CD4-positive, alpha-beta T cell treated with Interleukin-10 for 1 hour (primary cell): ENCODE measurements at regions not wholly inside any gene's neighbourhood (a gene's known extent, or its start where the extent isn't known, plus 50 kb on each side); places are given as distances from the start of the nearest gene placed in this dataset.
"Not testable (repeated sequence)": the region's sequence is repeated elsewhere in the genome, so short reads cannot be mapped to it uniquely, and the experiment has no call there.

ENCODE experiments used
- DNase-seq: peaks from one replicate; pipeline ENCODE4 v3.0.0-alpha.2; 2020

- no peak for DNase-seq
Observed at GRCh38 chr4:188754372-188755002, 615.2 kb downstream of the TRIML1 start.

GRCh38 chr4:188767496-188767895 is 628.3 kb downstream of the TRIML1 start:
- DNase-seq = no peak

- DNase-seq = no peak
Observed at GRCh38 chr4:188778905-188779304, 639.7 kb downstream of the TRIML1 start.

GRCh38 chr4:188779581-188779980 is 640.3 kb downstream of the TRIML1 start:
- DNase-seq = no peak

GRCh38 chr4:188780028-188780427 is 640.8 kb downstream of the TRIML1 start:
- no peak for DNase-seq

GRCh38 chr4:188780686-188781085 is 641.4 kb downstream of the TRIML1 start:
- no peak for DNase-seq

GRCh38 chr4:188781655-188782054 is 642.4 kb downstream of the TRIML1 start:
- no peak for DNase-seq

- DNase-seq = no peak
Observed at GRCh38 chr4:188783175-188783574, 643.9 kb downstream of the TRIML1 start.

- no peak for DNase-seq
Observed at GRCh38 chr4:188783606-188784160, 644.4 kb downstream of the TRIML1 start.

GRCh38 chr4:188796600-188796999 is 657.4 kb downstream of the TRIML1 start:
- not testable (repeated sequence) for DNase-seq

GRCh38 chr4:188797011-188797410 is 657.8 kb downstream of the TRIML1 start:
- DNase-seq = not testable (repeated sequence)

GRCh38 chr4:188804861-188805260 is 665.6 kb downstream of the TRIML1 start:
- DNase-seq = no peak

GRCh38 chr4:188811121-188811520 is 671.9 kb downstream of the TRIML1 start:
- no peak for DNase-seq

- DNase-seq = no peak
Observed at GRCh38 chr4:188812644-188813043, 673.4 kb downstream of the TRIML1 start.

- no peak for DNase-seq
Observed at GRCh38 chr4:188818300-188818699, 679.1 kb downstream of the TRIML1 start.

GRCh38 chr4:188819233-188819632 is 680.0 kb downstream of the TRIML1 start:
- DNase-seq = no peak

- DNase-seq = no peak
Observed at GRCh38 chr4:188821500-188821899, 682.3 kb downstream of the TRIML1 start.

GRCh38 chr4:188822698-188823097 is 683.5 kb downstream of the TRIML1 start:
- DNase-seq = no peak

GRCh38 chr4:188824553-188824952 is 685.3 kb downstream of the TRIML1 start:
- no peak for DNase-seq

- DNase-seq = no peak
Observed at GRCh38 chr4:188826393-188826792, 687.2 kb downstream of the TRIML1 start.

- DNase-seq = no peak
Observed at GRCh38 chr4:188839704-188840103, 700.5 kb downstream of the TRIML1 start.

GRCh38 chr4:188841523-188841922 is 702.3 kb downstream of the TRIML1 start:
- DNase-seq = no peak

GRCh38 chr4:188854436-188854835 is 715.2 kb downstream of the TRIML1 start:
- no peak for DNase-seq

GRCh38 chr4:188858696-188859095 is 719.5 kb downstream of the TRIML1 start:
- no peak for DNase-seq

- DNase-seq = no peak
Observed at GRCh38 chr4:188864741-188865140, 725.5 kb downstream of the TRIML1 start.
